Neural progenitor cell (in vitro differentiated cells): ENCODE measurements at regions not wholly inside any gene's neighbourhood (a gene's known extent, or its start where the extent isn't known, plus 50 kb on each side); places are given as distances from the start of the nearest gene placed in this dataset.

Experiments
- DNase-seq: peaks from one replicate; pipeline ENCODE4 v3.0.0-alpha.2; 2016; ENCODE audit warnings: low spot score
- H2AFZ ChIP-seq: fragments of 200-600 bp; sonication (generic); replicated peaks from 2 replicates; pipeline ENCODE4 v1.6.1; 2016; ENCODE audit warnings: antibody characterized with exemption
- H3F3A ChIP-seq: fragments of 200-600 bp; sonication (generic); 2 replicates; pipeline ENCODE4 v1.6.1; 2016; ENCODE audit warnings: antibody characterized with exemption, low read depth
- H3K27ac ChIP-seq: fragments of 200-600 bp; sonication (generic); 2 replicates; pipeline ENCODE4 v1.5.1; 2016; ENCODE audit warnings: mild to moderate bottlenecking
- H3K27me3 ChIP-seq: fragments of 200-600 bp; sonication (generic); 2 replicates; pipeline ENCODE4 v1.6.1; 2016; ENCODE audit warnings: mild to moderate bottlenecking, moderate library complexity
- H3K36me3 ChIP-seq: fragments of 200-600 bp; sonication (generic); 2 replicates; pipeline ENCODE4 v1.5.1; 2016
- H3K4me1 ChIP-seq: fragments of 200-600 bp; sonication (generic); 2 replicates; pipeline ENCODE4 v1.6.1; 2016; ENCODE audit warnings: mixed run types
- H3K4me2 ChIP-seq: fragments of 200-600 bp; sonication (generic); 2 replicates; pipeline ENCODE4 v1.6.1; 2016
- H3K4me3 ChIP-seq: fragments of 200-600 bp; sonication (generic); 2 replicates; pipeline ENCODE4 v1.5.1; 2016
- H3K79me2 ChIP-seq: fragments of 200-600 bp; sonication (generic); 2 replicates; pipeline ENCODE4 v1.6.1; 2016; ENCODE audit warnings: low read depth
- H3K9ac ChIP-seq: fragments of 200-600 bp; sonication (generic); 2 replicates; pipeline ENCODE4 v1.6.1; 2016
- H3K9me3 ChIP-seq: fragments of 200-600 bp; sonication (generic); 2 replicates; pipeline ENCODE4 v1.5.1; 2016; ENCODE audit warnings: low read depth
- H4K20me1 ChIP-seq: fragments of 200-600 bp; sonication (generic); 2 replicates; pipeline ENCODE4 v1.6.1; 2016; ENCODE audit warnings: low read depth
- H3K27ac Mint-ChIP-seq: 3 replicates; pipeline ENCODE4 v1.8.0; 2021; ENCODE audit warnings: mixed read lengths
- H3K27me3 Mint-ChIP-seq: 2 replicates; pipeline ENCODE4 v1.8.0; 2022; ENCODE audit warnings: low read depth, mild to moderate bottlenecking, inconsistent platforms, moderate library complexity, mixed read lengths; ENCODE audit not compliant: insufficient read depth
- H3K36me3 Mint-ChIP-seq: 3 replicates; pipeline ENCODE4 v1.8.0; 2021; ENCODE audit warnings: mixed read lengths
- H3K4me1 Mint-ChIP-seq: 3 replicates; pipeline ENCODE4 v1.8.0; 2021; ENCODE audit warnings: mixed read lengths
- H3K4me3 Mint-ChIP-seq: 3 replicates; pipeline ENCODE4 v1.8.0; 2021; ENCODE audit warnings: mild to moderate bottlenecking, moderate library complexity, mixed read lengths
- H3K9me3 Mint-ChIP-seq: 3 replicates; pipeline ENCODE4 v1.8.0; 2020; ENCODE audit warnings: mixed read lengths
- EZH2 ChIP-seq: fragments of 200-600 bp; sonication (generic); IDR thresholded peaks from 2 replicates; pipeline ENCODE4 v1.6.1; 2017; ENCODE audit warnings: antibody characterized with exemption, mild to moderate bottlenecking, moderate library complexity
- EZH2phosphoT487 ChIP-seq: fragments of 200-600 bp; sonication (generic); IDR thresholded peaks from 2 replicates; pipeline ENCODE4 v1.6.1; 2017; ENCODE audit warnings: antibody characterized with exemption
- TF ChIP-seq, protein P1 (sequence below): fragments of 200-600 bp; sonication (generic); IDR thresholded peaks from 2 replicates; pipeline ENCODE4 v1.5.1; 2017; ENCODE audit warnings: antibody characterized with exemption, mild to moderate bottlenecking

DNA sequence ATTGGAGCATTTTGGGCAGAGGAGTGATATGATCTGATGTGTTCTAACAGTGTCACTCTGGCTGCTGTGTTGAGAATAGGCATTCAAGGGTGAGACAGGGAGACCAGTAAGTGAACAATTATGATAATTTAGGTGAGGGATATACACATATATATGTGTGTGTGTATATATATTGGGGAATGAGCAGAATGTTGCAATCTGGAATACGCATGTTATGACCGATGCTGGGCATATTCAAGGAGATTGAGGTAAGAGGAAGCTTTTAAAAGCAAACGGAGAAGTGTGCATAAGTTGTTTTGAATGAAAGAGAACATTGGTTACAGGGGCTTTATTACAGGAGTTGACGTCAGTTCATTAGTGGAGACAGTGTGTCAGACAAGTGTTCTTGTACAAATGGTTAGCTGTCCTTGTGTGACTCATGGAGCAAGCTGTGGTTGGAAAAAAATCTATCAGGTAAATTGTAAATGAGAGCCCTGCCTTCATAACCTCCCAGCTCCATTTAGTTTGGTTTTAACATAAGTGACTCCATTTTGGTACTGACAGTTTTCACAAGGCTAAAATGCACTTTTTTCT lies 442.5 kb upstream of the LCORL start:
- Histone ChIP-seq H3F3A (no peaks in the 10 kb centered on the region), H2AFZ (no peak overlapping the region), H3K4me3 (no peak overlapping the region), H3K9me3 (no peaks in the 10 kb centered on the region), H3K9ac (no peak overlapping the region), H3K79me2 (no peaks in the 10 kb centered on the region), H3K4me2 (no peak overlapping the region), H3K36me3 (no peaks in the 10 kb centered on the region), H3K27ac (no peak overlapping the region), H3K4me1 (no peaks in the 10 kb centered on the region), H3K27me3 (no peaks in the 10 kb centered on the region), H4K20me1 (no peaks in the 10 kb centered on the region)
- DNase-seq, result no peak
- no peaks in the 10 kb centered on the region for H3K4me1 Mint-ChIP-seq
- no peaks in the 10 kb centered on the region for H3K27me3 Mint-ChIP-seq
- H3K4me3 Mint-ChIP-seq, result no peak overlapping the region
- H3K36me3 Mint-ChIP-seq, result no peaks in the 10 kb centered on the region
- TF ChIP-seq, protein P1, sequence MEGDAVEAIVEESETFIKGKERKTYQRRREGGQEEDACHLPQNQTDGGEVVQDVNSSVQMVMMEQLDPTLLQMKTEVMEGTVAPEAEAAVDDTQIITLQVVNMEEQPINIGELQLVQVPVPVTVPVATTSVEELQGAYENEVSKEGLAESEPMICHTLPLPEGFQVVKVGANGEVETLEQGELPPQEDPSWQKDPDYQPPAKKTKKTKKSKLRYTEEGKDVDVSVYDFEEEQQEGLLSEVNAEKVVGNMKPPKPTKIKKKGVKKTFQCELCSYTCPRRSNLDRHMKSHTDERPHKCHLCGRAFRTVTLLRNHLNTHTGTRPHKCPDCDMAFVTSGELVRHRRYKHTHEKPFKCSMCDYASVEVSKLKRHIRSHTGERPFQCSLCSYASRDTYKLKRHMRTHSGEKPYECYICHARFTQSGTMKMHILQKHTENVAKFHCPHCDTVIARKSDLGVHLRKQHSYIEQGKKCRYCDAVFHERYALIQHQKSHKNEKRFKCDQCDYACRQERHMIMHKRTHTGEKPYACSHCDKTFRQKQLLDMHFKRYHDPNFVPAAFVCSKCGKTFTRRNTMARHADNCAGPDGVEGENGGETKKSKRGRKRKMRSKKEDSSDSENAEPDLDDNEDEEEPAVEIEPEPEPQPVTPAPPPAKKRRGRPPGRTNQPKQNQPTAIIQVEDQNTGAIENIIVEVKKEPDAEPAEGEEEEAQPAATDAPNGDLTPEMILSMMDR, result no peak
- TF ChIP-seq EZH2 (no peak), EZH2phosphoT487 (no peak)
- H3K9me3 Mint-ChIP-seq, result no peaks in the 10 kb centered on the region
- H3K27ac Mint-ChIP-seq, result no peak overlapping the region

DNA sequence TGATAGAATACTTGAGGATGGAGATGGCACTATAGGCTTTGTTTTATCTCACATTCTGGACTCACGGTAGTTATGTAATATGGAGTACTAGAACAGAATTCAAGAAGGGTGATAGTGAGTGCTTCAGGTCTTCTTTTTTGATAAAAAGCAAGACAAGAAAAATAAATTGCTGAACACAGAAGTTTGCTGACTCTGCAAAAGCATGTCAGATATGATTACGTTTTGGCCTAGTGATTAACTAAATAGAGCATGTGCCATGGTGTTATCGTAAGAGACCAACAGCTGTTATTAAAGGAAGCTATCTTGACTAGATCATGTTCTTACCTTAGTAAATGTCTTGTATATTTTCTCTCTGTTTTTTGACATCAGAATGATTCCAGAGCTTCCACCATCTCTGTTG lies 436.9 kb upstream of the LCORL start:
- H3K9ac ChIP-seq, result no peak overlapping the region
- H3K9me3 ChIP-seq, result no peaks in the 10 kb centered on the region
- H3K4me1 ChIP-seq, result no peaks in the 10 kb centered on the region
- H3K27me3 ChIP-seq, result no peaks in the 10 kb centered on the region
- H3K27ac ChIP-seq, result no peak overlapping the region
- H3K4me3 ChIP-seq, result no peak overlapping the region
- no peaks in the 10 kb centered on the region for H3K27me3 Mint-ChIP-seq
- H3K4me3 Mint-ChIP-seq, result no peak overlapping the region
- no peak for DNase-seq
- no peaks in the 10 kb centered on the region for H3K36me3 Mint-ChIP-seq
- no peaks in the 10 kb centered on the region for H3K36me3 ChIP-seq
- TF ChIP-seq EZH2 (no peak), EZH2phosphoT487 (no peak)
- TF ChIP-seq, protein P1, result no peak
- no peaks in the 10 kb centered on the region for H3F3A ChIP-seq
- peaks cover 3% of the 10 kb centered on the region for H3K4me1 Mint-ChIP-seq
- H4K20me1 ChIP-seq, result no peaks in the 10 kb centered on the region
- H3K4me2 ChIP-seq, result no peak overlapping the region
- no peak overlapping the region for H2AFZ ChIP-seq
- no peaks in the 10 kb centered on the region for H3K79me2 ChIP-seq
- no peaks in the 10 kb centered on the region for H3K9me3 Mint-ChIP-seq
- H3K27ac Mint-ChIP-seq, result no peak overlapping the region

DNA sequence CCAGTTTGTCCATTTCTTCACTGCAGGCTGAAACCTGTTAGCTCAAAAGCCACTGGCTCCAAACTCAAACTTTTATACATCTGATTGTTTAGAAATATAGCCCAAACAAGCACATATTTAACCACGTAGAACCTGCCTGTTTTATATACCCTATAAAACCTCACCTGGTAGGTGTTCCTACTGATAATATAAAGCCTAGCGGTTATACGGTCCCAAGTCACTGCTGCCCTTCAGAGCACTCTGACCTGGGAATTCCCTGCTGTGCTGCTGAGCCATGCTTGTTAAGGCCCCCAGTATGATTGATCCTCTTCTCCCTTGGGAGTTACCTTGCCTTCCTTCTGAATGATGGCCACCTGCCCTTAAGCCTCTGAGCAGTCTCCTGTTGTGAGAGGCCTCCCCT lies 432.8 kb upstream of the LCORL start:
- H3K27ac Mint-ChIP-seq, result no peak overlapping the region
- DNase-seq, result no peak
- no peak overlapping the region for H3K4me3 Mint-ChIP-seq
- H3K9me3 Mint-ChIP-seq, result no peaks in the 10 kb centered on the region
- no peak overlapping the region for H3K4me3 ChIP-seq
- TF ChIP-seq, protein P1, result no peak
- no peak for TF ChIP-seq EZH2phosphoT487
- no peak for TF ChIP-seq EZH2
- no peaks in the 10 kb centered on the region for H3K4me1 ChIP-seq
- H3K36me3 ChIP-seq, result no peaks in the 10 kb centered on the region
- peaks cover 3% of the 10 kb centered on the region for H3K4me1 Mint-ChIP-seq
- H2AFZ ChIP-seq, result no peak overlapping the region
- H3K4me2 ChIP-seq, result no peak overlapping the region
- no peaks in the 10 kb centered on the region for H3F3A ChIP-seq
- H4K20me1 ChIP-seq, result no peaks in the 10 kb centered on the region
- no peak overlapping the region for H3K9ac ChIP-seq
- no peaks in the 10 kb centered on the region for H3K27me3 ChIP-seq
- no peaks in the 10 kb centered on the region for H3K9me3 ChIP-seq
- H3K79me2 ChIP-seq, result no peaks in the 10 kb centered on the region
- H3K27ac ChIP-seq, result no peak overlapping the region
- H3K27me3 Mint-ChIP-seq, result no peaks in the 10 kb centered on the region
- no peaks in the 10 kb centered on the region for H3K36me3 Mint-ChIP-seq
